ENCODE measurements at regions not wholly inside any gene's neighbourhood (a gene's known extent, or its start where the extent isn't known, plus 50 kb on each side); places are given as distances from the start of the nearest gene placed in this dataset.

- no peak for TF ChIP-seq CTCF (IDR thresholded peaks at IDR 0.05; ENCODE audit: insufficient read depth, low read depth, low read length, missing control alignments)
- DNase-seq (ENCODE audit: low read depth) = no peak
Measured at GRCh38 chr5:74105126-74105780, 479.3 kb downstream of the ARHGEF28 start.

GRCh38 chr5:74103131-74104023 is 477.4 kb downstream of the ARHGEF28 start:
- H3K4me3 ChIP-seq (ENCODE audit: low read depth, low read length) = no peak overlapping the region
- no peak for TF ChIP-seq CTCF (IDR thresholded peaks at IDR 0.05; ENCODE audit: insufficient read depth, low read depth, low read length, missing control alignments)
- DNase-seq (ENCODE audit: low read depth) = no peak

More at GRCh38 chr5:74105126-74105780, 479.3 kb downstream of the ARHGEF28 start:
- H3K4me3 ChIP-seq (ENCODE audit: low read depth, low read length) = no peak overlapping the region

- no peak for DNase-seq (ENCODE audit: low read depth)
- no peak for TF ChIP-seq CTCF (IDR thresholded peaks at IDR 0.05; ENCODE audit: insufficient read depth, low read depth, low read length, missing control alignments)
- H3K4me3 ChIP-seq (ENCODE audit: low read depth, low read length) = no peak overlapping the region
Measured at GRCh38 chr5:74100268-74100665, 474.3 kb downstream of the ARHGEF28 start.

- no peak for DNase-seq (ENCODE audit: low read depth)
- H3K4me3 ChIP-seq (ENCODE audit: low read depth, low read length) = no peak overlapping the region
- TF ChIP-seq CTCF (IDR thresholded peaks at IDR 0.05; ENCODE audit: insufficient read depth, low read depth, low read length, missing control alignments) = no peak
Measured at GRCh38 chr5:74099538-74100267, 473.7 kb downstream of the ARHGEF28 start.

- no peak for DNase-seq (ENCODE audit: low read depth)
- no peak for TF ChIP-seq CTCF (IDR thresholded peaks at IDR 0.05; ENCODE audit: insufficient read depth, low read depth, low read length, missing control alignments)
- H3K4me3 ChIP-seq (ENCODE audit: low read depth, low read length) = no peak overlapping the region
Measured at GRCh38 chr5:74098941-74099340, 472.9 kb downstream of the ARHGEF28 start.

- no peak for TF ChIP-seq CTCF (IDR thresholded peaks at IDR 0.05; ENCODE audit: insufficient read depth, low read depth, low read length, missing control alignments)
- no peak for DNase-seq (ENCODE audit: low read depth)
- H3K4me3 ChIP-seq (ENCODE audit: low read depth, low read length) = no peak overlapping the region
Measured at GRCh38 chr5:74098456-74098855, 472.5 kb downstream of the ARHGEF28 start.
